ENCODE measurements at regions not wholly inside any gene's neighbourhood (a gene's known extent, or its start where the extent isn't known, plus 50 kb on each side); places are given as distances from the start of the nearest gene placed in this dataset.

DNA sequence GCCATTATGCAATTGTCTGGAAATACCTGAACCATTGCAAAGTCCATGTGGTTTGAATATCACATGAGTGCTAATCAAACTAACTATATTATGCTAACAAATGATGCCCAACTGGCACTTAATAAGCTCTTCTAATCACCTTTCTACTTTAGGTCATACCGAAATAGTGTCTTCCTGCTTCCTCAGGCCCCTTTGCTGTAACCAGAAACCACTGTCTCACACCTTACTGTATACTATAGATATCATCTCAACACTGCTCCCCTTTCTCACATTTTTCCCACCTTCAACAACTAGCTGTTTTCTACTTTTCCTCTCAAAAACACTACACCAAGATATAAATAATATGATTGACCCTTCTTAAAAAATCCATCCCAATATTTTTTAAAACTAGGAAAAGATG lies 633.9 kb downstream of the BCL11A start:
- TF ChIP-seq RAD21 (IDR thresholded peaks at IDR 0.05 in 1 of 2, conservative IDR thresholded peaks at IDR 0.05 in 1 of 2; ENCODE audit: low read depth in 2 of 2, low read length in 2 of 2) (no peak), MAX (IDR thresholded peaks at IDR 0.05) (no peak), HDAC6 (IDR thresholded peaks at IDR 0.05; ENCODE audit: low read depth, low read length) (no peak), POLR2A (IDR thresholded peaks at IDR 0.05; ENCODE audit: control extremely low read depth in 1 of 2, low read depth in 2 of 2, low read length in 2 of 2) (no peak), EZH2 (IDR thresholded peaks at IDR 0.05; ENCODE audit: low read depth, low read length, severe bottlenecking) (no peak)
- TF ChIP-seq, protein P1, sequence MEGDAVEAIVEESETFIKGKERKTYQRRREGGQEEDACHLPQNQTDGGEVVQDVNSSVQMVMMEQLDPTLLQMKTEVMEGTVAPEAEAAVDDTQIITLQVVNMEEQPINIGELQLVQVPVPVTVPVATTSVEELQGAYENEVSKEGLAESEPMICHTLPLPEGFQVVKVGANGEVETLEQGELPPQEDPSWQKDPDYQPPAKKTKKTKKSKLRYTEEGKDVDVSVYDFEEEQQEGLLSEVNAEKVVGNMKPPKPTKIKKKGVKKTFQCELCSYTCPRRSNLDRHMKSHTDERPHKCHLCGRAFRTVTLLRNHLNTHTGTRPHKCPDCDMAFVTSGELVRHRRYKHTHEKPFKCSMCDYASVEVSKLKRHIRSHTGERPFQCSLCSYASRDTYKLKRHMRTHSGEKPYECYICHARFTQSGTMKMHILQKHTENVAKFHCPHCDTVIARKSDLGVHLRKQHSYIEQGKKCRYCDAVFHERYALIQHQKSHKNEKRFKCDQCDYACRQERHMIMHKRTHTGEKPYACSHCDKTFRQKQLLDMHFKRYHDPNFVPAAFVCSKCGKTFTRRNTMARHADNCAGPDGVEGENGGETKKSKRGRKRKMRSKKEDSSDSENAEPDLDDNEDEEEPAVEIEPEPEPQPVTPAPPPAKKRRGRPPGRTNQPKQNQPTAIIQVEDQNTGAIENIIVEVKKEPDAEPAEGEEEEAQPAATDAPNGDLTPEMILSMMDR (IDR thresholded peaks at IDR 0.05; ENCODE audit: control extremely low read depth in 1 of 3, insufficient read depth in 1 of 3, low read depth in 1 of 3, low read length in 3 of 3): no peak
